ENCODE measurements at regions not wholly inside any gene's neighbourhood (a gene's known extent, or its start where the extent isn't known, plus 50 kb on each side); places are given as distances from the start of the nearest gene placed in this dataset.

GRCh38 chr10:62926407-62926806, 110.2 kb upstream of the EGR2 start:
- Histone ChIP-seq H3K4me1 (no peaks in the 10 kb centered on the region; the same call in 1 of the 2 replicates), H3K9me3 (replicated peaks) (no peaks in the 10 kb centered on the region), H3K4me3 (no peak overlapping the region), H3K27me3 (no peaks in the 10 kb centered on the region), H3K27ac (no peak overlapping the region), H3K36me3 (no peaks in the 10 kb centered on the region)
- DNase-seq: no peak

- Histone ChIP-seq H3K36me3 (no peaks in the 10 kb centered on the region), H3K9me3 (replicated peaks) (no peaks in the 10 kb centered on the region), H3K4me1 (no peaks in the 10 kb centered on the region; the same call in 1 of the 2 replicates), H3K27me3 (no peaks in the 10 kb centered on the region), H3K4me3 (no peak overlapping the region), H3K27ac (no peak overlapping the region)
- no peak for DNase-seq
These were observed 108.2 kb upstream of the EGR2 start for GRCh38 chr10:62924344-62924748.

- H3K27me3 ChIP-seq: no peaks in the 10 kb centered on the region
- no peak overlapping the region for H3K4me3 ChIP-seq
- no peaks in the 10 kb centered on the region for H3K36me3 ChIP-seq
- H3K27ac ChIP-seq: no peak overlapping the region
- DNase-seq: no peak
- H3K4me1 ChIP-seq: no peaks in the 10 kb centered on the region
- H3K9me3 ChIP-seq (replicated peaks): no peaks in the 10 kb centered on the region
These were observed 103.6 kb upstream of the EGR2 start for GRCh38 chr10:62919776-62920175.

GRCh38 chr10:62917475-62918238, 101.5 kb upstream of the EGR2 start:
- Histone ChIP-seq H3K36me3 (no peaks in the 10 kb centered on the region), H3K4me3 (no peak overlapping the region), H3K4me1 (no peaks in the 10 kb centered on the region), H3K27ac (no peak overlapping the region), H3K9me3 (replicated peaks) (no peaks in the 10 kb centered on the region), H3K27me3 (no peaks in the 10 kb centered on the region)
- DNase-seq: no peak

- H3K27ac ChIP-seq: no peak overlapping the region
- DNase-seq: no peak
- H3K4me3 ChIP-seq: no peak overlapping the region
- H3K4me1 ChIP-seq: no peaks in the 10 kb centered on the region
- H3K36me3 ChIP-seq: no peaks in the 10 kb centered on the region
- no peaks in the 10 kb centered on the region for H3K9me3 ChIP-seq (replicated peaks)
- no peaks in the 10 kb centered on the region for H3K27me3 ChIP-seq
These were observed 100.0 kb upstream of the EGR2 start for GRCh38 chr10:62916141-62916603.

GRCh38 chr10:62915158-62915557, 99.0 kb upstream of the EGR2 start:
- Histone ChIP-seq H3K4me1 (no peaks in the 10 kb centered on the region), H3K27ac (no peak overlapping the region), H3K27me3 (no peaks in the 10 kb centered on the region), H3K4me3 (no peak overlapping the region), H3K36me3 (no peaks in the 10 kb centered on the region), H3K9me3 (replicated peaks) (no peaks in the 10 kb centered on the region)
- DNase-seq: no peak

GRCh38 chr10:62912086-62912485, 95.9 kb upstream of the EGR2 start:
- no peak for DNase-seq
- Histone ChIP-seq H3K27ac (no peak overlapping the region), H3K27me3 (no peaks in the 10 kb centered on the region), H3K36me3 (no peaks in the 10 kb centered on the region), H3K4me3 (no peak overlapping the region), H3K4me1 (no peaks in the 10 kb centered on the region), H3K9me3 (replicated peaks) (no peaks in the 10 kb centered on the region)

- H3K36me3 ChIP-seq: no peaks in the 10 kb centered on the region
- H3K4me1 ChIP-seq: no peaks in the 10 kb centered on the region
- peak overlapping the region; percentile 18; the same call in 1 of the 2 replicates for H3K4me3 ChIP-seq
- no peaks in the 10 kb centered on the region for H3K27me3 ChIP-seq
- no peaks in the 10 kb centered on the region for H3K9me3 ChIP-seq (replicated peaks)
- no peak overlapping the region for H3K27ac ChIP-seq
- peak; percentile 17 to 64 for DNase-seq
These were observed 95.2 kb upstream of the EGR2 start for GRCh38 chr10:62911210-62911963.

GRCh38 chr10:62907470-62908212, 91.5 kb upstream of the EGR2 start:
- Histone ChIP-seq H3K4me3 (no peak overlapping the region), H3K4me1 (no peaks in the 10 kb centered on the region), H3K9me3 (replicated peaks) (no peaks in the 10 kb centered on the region), H3K27ac (no peak overlapping the region), H3K36me3 (no peaks in the 10 kb centered on the region), H3K27me3 (no peaks in the 10 kb centered on the region)
- DNase-seq: no peak

- no peaks in the 10 kb centered on the region for H3K4me1 ChIP-seq
- no peak overlapping the region for H3K27ac ChIP-seq
- no peaks in the 10 kb centered on the region for H3K27me3 ChIP-seq
- no peak overlapping the region for H3K4me3 ChIP-seq
- H3K9me3 ChIP-seq (replicated peaks): no peaks in the 10 kb centered on the region
- DNase-seq: no peak
- H3K36me3 ChIP-seq: no peaks in the 10 kb centered on the region
These were observed 88.2 kb upstream of the EGR2 start for GRCh38 chr10:62904281-62904875.

GRCh38 chr10:62903828-62904227, 87.7 kb upstream of the EGR2 start:
- Histone ChIP-seq H3K9me3 (replicated peaks) (no peaks in the 10 kb centered on the region), H3K27ac (no peak overlapping the region), H3K4me3 (no peak overlapping the region), H3K36me3 (no peaks in the 10 kb centered on the region), H3K4me1 (no peaks in the 10 kb centered on the region), H3K27me3 (no peaks in the 10 kb centered on the region)
- DNase-seq: peak in 1 of 2 experiments; percentile 48

- no peak overlapping the region for H3K4me3 ChIP-seq
- H3K4me1 ChIP-seq: no peaks in the 10 kb centered on the region
- no peaks in the 10 kb centered on the region for H3K9me3 ChIP-seq (replicated peaks)
- DNase-seq: no peak
- no peak overlapping the region for H3K27ac ChIP-seq
- H3K36me3 ChIP-seq: no peaks in the 10 kb centered on the region
- no peaks in the 10 kb centered on the region for H3K27me3 ChIP-seq
These were observed 84.8 kb upstream of the EGR2 start for GRCh38 chr10:62900829-62901571.

GRCh38 chr10:62899311-62899710, 83.1 kb upstream of the EGR2 start:
- H3K9me3 ChIP-seq (replicated peaks): no peaks in the 10 kb centered on the region
- H3K27me3 ChIP-seq: no peaks in the 10 kb centered on the region
- no peak for DNase-seq

GRCh38 chr10:62895063-62895462, 78.9 kb upstream of the EGR2 start:
- Histone ChIP-seq H3K9me3 (replicated peaks) (no peaks in the 10 kb centered on the region), H3K4me1 (no peaks in the 10 kb centered on the region), H3K36me3 (no peaks in the 10 kb centered on the region), H3K27ac (no peak overlapping the region), H3K27me3 (no peaks in the 10 kb centered on the region), H3K4me3 (no peak overlapping the region)
- no peak for DNase-seq

More at GRCh38 chr10:62899311-62899710, 83.1 kb upstream of the EGR2 start:
- Histone ChIP-seq H3K4me1 (no peaks in the 10 kb centered on the region), H3K27ac (no peak overlapping the region), H3K36me3 (no peaks in the 10 kb centered on the region), H3K4me3 (no peak overlapping the region)
